Activated CD4-positive, CD25-positive, alpha-beta regulatory T cell treated with anti-CD3 and anti-CD28 coated beads, Interleukin-2, amount 50 U/mL, for 24 hours (primary cell): ENCODE measurements at regions not wholly inside any gene's neighbourhood (a gene's known extent, or its start where the extent isn't known, plus 50 kb on each side); places are given as distances from the start of the nearest gene placed in this dataset.

Experiments
- ATAC-seq, 2 donors: fragments of 150-1000 bp; cut with Tn5 transposase; one replicate each; pipeline ENCODE4 v1.10.0; 2021; ENCODE audit warnings: mild to moderate bottlenecking in 1 of 2, moderate library complexity in 1 of 2

DNA sequence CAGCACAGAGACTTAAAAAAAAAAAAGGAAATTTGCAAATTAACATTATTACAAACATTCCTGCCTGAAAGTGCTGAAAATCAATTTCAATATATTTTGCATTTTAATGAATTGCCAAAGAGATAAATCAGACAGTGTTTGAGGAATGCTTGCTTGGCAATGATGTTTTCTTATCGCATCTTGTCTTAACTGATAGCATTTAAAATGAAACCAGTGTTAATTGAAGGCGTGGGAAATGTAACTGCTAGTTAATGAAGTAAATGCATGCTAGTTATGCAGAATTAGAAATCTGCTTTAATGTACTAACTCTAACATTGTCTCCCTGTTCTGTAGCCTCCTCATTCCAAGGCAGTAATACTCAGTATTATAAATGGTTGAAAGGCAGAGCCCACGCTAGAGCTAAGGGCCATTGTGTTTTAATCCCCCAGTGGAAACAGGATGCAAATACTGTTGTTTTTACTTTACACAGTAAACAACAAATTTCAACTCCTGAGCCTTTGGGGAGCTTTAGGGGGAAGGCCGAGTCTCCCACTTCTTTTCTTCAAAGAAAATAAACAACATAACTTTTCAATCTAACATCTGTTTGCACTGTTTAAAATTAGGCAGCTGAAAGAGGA lies 586.9 kb downstream of the TLE4 start:
- ATAC-seq = no peak

DNA sequence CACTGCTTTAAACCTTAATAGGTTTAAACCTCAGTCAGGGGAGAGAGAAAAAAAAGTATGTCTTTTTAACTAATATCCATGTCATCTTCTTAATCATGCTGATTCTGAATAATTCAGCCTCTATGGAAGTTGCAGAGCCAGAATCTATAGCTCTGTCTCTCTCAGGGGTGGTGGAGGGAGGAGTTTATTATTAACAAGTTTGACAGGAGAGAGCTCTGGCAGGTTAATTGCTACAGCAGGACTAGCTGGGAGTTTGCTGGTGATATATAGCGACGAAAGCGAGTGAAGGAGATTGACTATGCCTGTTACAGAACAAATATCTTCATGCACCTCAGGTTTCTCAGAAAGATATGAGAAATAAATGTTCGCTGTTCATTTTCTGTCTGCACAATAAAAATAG lies 586.4 kb downstream of the TLE4 start:
- no peak for ATAC-seq

DNA sequence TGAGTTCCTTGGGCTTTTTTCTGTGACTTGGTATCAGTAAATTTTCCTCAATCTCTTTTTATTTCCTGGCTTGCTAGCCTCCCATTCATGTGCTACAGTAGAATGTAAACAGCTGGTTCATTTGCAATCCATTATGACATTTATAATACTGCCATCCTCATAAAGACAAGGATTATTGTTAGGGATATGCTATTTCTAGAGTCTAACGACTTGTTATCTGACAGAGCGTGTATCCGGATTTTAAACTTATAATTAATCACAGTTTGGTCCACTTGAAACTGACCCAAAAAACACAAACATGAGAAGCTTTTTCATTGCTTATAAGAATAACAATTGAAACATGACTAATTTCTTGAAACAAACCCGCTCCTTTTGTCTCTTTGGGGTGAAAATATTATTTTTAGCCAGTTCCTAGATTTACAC lies 585.8 kb downstream of the TLE4 start:
- ATAC-seq = no peak

DNA sequence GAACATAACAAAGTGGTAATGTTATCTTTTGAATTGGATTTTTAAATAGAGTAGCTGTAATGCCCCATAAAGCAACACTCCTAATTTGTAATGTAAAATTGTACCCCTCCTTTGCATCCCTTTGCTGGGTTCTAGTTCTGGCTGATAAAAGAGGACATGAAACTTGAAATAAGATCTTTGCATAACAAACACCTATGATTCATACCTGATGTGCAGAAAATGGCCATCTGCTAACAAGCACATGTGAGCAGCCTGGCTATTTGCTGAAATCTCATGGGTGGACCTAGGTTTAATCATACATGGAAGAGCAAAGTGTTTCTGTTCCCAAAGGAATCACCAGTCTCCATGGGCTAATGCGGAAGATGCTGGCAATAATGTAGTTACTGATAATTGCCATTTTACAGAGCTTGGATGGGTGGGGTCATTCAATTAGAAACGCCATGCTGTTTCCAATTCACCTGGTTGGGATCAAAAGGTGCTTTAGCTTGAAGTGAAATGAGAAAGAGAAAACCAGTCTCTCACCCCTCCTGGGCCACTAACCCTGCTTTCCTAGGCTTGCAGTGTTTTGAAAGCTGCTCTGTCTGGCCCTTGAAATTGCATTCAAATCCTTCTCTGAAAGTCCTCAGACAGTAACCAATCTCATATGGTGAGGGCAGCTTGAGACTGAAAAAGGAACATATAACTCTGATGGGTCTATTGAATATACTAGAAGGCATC lies 585.1 kb downstream of the TLE4 start:
- no peak for ATAC-seq

DNA sequence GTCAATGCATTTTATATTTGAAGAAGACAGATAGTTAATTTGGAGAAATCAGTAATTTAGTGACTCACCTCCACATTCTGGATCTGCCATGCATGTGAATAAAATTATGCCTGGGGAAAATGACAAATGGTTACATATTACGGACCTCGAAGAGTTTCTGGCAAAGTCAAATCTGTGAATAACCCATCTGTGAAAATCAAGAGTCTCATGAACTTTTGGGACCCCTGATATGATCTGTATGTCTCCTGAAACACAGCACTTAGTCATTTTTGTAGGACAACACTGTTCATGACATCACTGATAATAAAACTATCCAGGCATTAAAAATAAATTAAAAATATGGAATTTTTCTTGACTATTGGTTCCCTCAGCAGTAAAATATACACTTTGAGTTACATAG lies 584.5 kb downstream of the TLE4 start:
- no peak for ATAC-seq

DNA sequence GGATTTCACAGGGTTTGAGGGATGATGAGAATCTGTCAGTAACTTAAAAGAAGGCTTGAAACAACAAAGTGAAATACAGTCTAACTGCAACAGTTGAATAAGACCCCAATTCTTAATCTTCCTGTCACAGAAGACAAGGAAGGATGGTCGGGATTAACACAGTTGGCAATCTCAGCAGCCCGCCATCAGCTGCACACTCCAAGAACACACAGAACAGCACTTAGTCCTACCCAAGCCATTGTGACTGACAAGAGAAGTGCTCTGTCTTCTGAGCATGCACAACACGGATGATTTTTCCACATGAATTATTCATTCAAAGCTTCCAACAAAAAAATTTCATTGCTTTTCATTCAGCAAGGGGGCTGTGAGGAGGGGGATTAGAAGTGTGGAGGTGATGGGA lies 576.1 kb downstream of the TLE4 start:
- ATAC-seq = no peak

DNA sequence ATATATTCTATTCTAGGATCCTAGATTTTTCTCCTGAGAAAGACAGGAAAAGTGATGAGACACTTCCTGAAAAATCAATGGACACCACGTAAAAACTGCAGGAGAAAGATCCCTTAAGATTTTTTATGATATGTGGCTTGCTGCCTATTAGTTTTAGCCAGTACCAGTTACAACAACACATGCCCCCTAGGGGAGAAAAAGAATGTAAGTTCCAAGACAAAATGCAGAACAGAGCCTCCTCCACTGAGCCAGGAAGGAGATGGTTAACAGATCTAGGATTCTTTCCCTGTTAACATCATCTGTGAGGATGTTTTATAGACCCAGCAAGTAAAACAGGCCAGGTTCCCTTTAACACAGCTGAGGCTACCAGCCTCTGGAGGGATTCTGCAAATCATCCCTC lies 574.7 kb downstream of the TLE4 start:
- no peak for ATAC-seq

DNA sequence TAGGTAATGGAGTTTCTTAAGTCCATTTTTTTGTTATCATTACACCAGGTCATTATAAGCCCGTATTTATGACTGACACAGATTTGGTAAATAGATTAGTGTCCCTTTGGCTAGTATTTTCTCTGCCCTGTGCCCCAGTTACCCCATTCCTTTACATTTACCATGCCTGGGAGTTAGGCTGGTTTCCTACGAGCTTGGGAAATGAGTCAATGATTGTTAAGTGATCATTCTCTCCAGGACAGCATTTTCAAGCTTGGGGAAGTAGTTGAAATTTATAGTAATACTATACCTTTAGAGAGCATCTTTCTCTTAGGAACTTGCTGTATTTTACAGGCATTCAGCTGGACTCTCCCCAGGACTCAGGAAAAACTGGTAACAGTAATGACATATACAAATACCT lies 573.1 kb downstream of the TLE4 start:
- ATAC-seq = no peak

DNA sequence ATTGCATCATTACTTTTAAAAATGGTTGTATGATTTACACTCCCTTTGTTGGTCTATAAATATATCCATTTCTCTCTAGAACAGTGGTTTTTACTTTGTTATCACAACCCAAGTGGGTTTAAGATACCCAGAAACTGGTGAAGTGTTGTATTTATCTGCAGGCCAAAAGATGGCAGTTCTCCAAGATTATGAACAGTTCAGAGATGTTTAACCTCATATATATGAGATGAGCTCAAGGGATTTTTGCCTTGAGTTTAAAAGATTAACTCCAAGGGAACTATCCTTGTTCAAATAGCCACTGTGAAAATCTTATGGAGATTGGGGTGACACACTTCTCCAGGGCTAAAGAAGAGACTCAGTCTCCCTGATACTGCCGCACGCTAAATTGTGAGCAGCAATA lies 572.6 kb downstream of the TLE4 start:
- no peak for ATAC-seq

DNA sequence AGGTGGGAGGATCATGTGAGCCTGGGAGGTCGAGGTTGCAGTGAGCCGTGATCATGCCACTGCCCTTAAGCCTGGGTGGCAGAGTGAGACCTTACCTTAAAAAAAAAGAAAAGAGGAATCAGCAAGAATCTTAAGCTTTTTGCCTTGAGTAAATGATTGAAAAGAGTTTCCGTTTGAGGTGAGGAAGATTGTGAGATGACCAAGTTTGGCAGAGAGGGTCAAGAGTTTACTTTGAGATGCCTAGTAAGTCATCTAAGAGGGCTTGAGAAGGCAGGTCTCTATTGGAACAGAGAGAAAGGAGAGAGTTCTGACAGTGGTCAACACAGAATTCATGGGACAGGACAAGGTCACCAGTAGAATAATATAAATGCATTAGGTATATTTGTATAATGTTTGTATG lies 572.1 kb downstream of the TLE4 start:
- no peak for ATAC-seq

DNA sequence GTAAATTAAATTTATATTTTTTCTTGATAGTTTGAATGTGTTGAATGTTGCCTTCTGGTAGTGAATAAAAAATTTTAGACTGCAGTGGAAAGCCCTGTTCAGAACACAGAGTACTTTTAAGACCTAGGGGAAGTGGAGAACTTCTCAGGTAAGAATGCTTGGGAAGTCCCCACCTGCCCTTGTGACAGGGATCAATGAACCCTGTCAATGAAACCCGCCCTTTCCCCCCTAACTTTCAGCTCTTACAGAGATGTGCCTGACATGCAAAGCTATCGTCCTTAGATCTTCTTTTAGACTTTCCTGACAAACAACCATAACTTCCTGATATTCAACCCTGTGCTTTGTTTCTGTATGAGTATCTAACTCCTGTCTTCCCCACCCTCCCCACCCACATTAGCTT lies 562.7 kb downstream of the TLE4 start:
- peak in 1 of 2 donors; percentile 30 for ATAC-seq

DNA sequence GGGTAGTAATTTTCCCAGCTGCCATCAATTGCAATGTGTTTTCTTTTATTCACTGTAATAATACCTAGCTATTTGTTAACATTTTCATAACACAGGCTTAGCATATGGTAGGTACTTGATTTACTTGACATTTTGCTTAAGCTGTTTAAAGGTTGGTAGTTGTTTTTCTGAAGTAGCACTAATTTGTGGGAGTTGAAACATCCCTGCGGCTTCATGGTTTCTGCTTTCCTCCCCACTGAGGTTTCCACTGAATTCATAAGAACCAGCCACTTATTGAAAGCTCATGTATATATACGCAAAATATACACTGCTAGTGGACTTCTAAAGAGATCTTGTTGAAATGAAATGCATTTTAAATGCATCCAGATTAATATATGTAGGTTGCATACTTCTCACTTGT lies 559.9 kb downstream of the TLE4 start:
- ATAC-seq = no peak

DNA sequence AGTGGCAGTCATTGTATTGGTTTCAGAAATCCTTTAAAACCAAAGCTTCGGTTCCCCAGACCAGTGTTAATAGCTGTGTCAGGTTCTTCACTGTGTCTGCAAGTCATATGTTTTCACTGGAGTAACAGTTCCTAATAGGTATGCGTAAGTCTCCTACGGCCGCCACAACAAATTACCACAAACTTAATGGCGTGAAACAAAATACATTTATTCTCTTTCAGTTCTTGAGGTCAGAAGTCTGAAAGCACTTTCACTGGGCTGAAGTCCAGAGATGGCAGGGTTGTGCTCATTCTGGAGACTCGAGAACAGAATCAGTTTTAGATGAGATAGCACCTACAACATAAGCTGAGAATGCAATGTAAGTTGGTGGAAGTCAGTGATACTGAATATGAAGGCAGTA lies 556.2 kb downstream of the TLE4 start:
- ATAC-seq = no peak

DNA sequence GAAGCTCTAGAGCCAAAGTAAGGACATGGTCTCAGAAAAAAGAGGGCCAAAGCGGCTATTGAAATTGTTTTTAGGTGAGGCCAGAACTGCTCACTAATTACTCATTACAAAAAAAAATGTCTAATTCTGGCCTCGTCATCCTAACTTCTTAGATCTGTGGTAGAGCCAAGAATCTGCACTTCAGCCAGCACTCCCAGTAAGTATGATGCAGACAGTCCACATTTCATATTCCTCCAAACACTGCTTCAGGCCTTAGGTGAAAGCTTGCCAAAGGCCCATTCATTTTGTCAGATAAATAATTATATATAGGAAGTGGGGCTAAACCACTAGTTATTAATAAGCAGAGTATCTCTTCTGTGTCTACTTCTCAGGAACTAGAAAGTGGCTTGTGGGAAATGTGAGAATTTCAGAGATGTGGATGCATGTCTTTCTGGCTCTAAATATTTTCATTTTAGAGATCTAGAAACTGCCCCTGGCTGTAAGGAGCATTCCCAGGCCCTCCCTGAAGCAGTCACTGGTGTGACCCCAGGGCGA lies 554.0 kb downstream of the TLE4 start:
- no peak for ATAC-seq

DNA sequence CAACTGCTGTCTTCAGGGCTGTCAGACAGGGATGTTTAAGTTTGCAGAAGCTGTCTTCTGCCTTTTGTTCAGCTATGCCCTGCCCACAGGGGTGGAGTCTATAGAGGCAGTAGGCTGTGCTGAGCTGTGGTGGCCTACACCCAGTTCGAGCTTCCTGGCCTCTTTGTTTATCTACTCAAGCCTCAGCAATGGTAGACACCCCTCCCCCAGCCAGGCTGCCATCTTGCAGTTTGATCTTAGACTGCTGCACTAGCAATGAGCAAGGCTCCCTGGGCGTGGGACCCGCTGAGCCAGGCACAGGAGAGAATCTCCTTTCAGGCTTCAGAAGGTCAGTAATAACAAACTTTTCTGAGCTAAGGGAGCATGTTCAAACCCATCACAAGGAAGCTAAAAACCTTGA lies 545.3 kb downstream of the TLE4 start:
- ATAC-seq = no peak

DNA sequence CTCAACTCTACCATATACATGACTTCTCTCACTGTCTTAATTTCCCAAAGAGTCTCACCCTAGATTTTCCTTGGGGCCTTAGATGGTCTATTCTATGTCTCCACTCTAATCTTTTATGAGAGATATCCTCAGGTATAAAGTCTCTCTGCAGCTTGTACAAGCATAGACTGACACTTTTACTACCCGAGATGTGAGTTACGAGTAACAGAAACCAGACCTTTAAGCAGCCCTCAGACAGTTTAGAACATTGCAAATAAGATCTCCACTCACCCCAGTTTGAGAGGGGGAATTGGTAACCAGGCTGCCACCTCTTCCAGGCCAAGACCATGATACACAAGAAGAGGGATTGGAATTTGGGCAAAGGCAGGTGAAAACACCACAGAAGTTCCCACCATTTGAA lies 542.5 kb downstream of the TLE4 start:
- no peak for ATAC-seq

DNA sequence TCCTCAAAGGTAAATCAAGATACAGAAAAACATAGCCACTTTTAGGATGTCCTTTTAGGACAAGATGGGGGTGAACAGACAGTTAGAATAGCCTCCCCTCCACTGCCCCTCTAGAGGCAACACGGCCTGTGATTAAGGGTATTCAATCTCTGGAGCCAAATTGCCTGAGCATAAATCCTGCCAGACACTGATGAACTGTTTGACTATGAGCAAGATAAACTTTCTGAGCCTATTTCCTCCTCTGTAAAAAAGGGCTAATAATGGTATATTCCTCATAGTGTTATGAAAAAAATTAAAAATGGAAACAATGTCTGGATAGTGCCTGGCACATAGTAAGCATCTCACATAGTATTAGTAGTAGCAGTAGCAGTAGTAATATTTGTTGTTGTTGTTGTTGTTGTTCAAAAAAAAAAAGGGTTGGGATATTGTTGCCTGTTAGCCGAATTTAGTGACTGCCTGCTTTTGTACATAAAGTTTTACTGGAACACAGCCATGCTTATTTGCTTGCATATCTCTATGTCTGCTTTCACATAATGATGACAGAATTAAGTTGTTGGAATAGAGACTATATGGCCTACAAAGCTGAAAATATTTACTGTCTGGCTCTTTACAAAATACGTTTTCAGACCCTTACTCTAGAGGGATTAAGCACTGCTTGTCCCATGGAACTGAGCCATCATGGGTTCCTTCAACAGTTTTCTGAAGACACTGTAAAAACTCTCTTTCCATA lies 536.3 kb downstream of the TLE4 start:
- no peak for ATAC-seq

DNA sequence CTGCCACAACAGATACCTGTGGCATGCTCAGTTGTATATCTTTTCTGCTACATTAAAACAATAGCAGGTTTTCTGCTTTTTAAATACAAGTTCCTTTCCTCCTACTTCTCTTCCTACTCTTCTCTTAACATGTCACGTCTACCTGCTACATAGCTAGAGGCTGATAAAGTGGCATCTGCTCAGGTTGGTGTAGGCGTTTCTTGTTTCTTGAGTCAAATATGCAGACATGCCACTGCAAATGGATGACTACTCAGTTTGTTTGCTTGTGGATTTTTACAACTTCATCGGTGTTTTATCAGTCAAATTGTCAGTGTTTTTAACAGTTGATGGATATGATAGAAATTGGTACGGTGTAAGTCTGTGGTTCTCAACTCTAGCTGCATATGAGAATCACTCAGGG lies 525.7 kb downstream of the TLE4 start:
- ATAC-seq = no peak

DNA sequence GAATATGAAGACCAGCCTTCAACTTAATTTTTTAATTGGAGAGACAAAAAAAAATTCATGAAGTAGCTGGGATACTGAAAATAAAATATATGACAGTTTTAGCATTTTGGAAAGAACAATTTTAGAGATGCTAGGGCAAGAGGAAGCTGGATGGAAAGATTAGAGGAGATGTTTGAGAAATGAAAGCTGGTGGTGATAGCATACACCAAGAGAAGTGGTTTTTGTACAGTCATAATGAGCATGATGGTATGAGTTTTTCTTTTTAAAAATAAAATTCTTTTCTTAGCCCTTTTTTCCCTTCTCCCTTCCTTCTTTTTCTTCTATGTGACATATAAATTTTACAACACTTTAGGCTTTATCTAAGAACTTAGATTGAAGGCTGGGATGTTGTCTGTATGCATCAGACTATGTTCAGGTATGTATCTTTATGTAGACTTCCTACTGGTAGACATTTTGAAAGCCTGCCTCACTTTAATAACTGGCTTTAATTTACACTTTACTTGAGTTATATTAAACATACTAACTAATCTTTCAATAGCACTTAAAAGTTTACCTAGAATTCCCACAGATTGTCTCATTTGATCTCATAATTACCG lies 522.5 kb downstream of the TLE4 start:
- ATAC-seq = no peak

DNA sequence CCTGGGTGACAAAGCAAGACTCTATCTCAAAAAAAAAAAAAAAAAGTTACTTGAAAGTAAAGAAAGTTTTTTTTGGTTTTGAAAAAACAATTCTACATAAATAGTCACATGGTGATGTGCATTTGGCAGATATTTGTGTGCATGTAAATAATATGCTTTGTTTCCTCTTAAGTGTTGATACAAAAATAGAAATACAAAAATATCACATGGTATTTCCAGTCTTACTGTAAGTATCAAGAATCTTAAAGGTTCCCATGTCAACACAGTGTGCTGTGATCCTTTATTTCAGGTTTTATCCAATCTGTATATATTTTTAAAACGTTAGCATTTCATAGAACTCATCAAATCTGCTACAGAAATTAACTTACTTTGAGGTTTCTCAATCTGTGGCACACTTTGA lies 521.9 kb downstream of the TLE4 start:
- no peak for ATAC-seq

DNA sequence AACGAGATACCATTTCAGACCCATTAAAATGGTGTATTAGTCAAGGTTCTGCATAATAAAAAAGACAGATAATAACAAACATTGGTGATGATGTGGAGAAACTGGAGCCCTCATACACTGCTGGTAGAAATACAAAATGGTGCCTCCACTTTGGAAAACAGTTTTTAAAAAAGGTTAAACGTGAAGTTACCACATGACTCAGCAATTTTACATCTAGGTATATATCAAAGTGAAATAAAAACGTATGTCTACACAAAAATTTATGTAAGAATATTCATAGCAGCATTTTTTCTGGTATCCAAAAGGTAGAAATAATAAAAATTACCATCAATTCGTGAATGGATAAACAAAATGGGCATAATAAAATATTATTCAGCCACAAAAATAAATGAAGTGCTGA lies 519.8 kb downstream of the TLE4 start:
- no peak for ATAC-seq

DNA sequence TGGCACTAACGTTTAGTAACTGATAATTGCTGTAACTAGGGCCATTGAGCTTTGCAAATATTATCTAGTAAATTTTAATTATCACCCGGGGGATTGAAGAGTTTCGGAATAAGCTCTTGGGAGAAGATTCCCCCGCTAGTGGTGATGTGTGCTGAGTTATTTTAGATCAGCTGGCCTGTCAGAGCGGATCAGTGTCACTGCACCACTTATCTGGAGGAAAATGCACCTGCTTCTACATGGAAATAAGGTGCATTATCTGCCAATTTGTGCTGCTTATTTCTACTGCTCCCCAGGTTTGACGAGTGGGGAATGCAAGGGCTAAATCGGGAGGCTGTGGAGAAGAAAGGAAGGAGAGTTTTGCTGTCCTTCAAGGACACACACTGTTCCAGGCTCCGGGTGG lies 518.6 kb downstream of the TLE4 start:
- no peak for ATAC-seq

DNA sequence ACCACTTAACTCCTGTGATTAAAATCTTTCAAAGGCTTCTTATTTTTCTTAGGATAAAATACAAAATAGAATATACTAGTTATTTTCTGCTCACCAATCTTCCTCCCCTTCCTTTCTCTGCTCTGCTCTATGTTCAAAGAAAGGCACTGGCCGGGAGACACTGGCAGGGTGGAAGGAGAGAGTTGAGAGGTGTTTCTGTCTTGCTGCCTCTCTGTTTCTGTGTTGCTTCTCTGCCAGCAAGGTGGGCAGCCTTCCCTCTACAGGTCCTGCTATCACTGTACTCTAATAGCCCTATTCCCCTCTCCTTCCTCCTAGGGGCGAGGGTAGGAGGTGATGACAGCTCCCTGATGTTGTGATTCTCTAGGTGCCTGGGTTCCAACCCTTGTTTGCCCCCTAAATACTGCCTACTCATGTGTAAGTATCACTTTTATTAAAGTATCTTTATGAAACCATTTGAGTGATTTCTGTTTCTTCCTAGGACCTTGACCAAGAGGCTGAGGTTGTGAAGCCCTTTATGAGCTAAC lies 515.1 kb downstream of the TLE4 start:
- ATAC-seq = no peak
